ENCODE measurements at regions not wholly inside any gene's neighbourhood (a gene's known extent, or its start where the extent isn't known, plus 50 kb on each side); places are given as distances from the start of the nearest gene placed in this dataset.

- no peak overlapping the region for H3K4me3 ChIP-seq
- no peak for TF ChIP-seq POLR2AphosphoS5 (IDR thresholded peaks at IDR 0.05; ENCODE audit: borderline replicate concordance, low read depth, low read length)
- DNase-seq (ENCODE audit: low read depth, low spot score): no peak
- no peak overlapping the region for H3K9ac ChIP-seq (ENCODE audit: insufficient read length)
- no peaks in the 10 kb centered on the region for H3K9me3 ChIP-seq (ENCODE audit: low read depth, low read length)
- H3K27ac ChIP-seq: no peak overlapping the region
- H3K36me3 ChIP-seq (ENCODE audit: insufficient read depth, low read length): no peaks in the 10 kb centered on the region
Measured at GRCh38 chr12:88707800-88708199, 127.5 kb upstream of the KITLG start.

DNA sequence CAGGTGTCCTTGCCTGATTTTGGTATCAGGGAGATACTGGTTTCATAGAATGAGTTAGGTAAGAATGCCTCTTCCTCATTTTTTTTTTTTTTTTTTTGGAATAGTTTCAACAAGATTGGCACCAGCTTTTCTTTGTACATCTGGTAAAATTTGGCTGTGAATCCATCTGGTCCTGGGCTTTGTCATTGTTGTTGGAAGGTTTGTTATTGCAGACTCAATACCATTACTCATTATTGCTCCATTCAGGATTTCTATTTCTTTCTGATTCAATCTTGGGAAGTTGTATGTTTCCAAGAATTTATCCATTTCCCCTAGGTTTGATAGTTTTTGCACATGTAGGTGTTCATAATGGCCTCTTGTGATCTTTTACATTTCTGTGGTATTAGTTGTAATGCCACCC is 126.0 kb upstream of the KITLG start:
- no peak overlapping the region for H3K9ac ChIP-seq (ENCODE audit: insufficient read length)
- H3K36me3 ChIP-seq (ENCODE audit: insufficient read depth, low read length): no peaks in the 10 kb centered on the region
- H3K9me3 ChIP-seq (ENCODE audit: low read depth, low read length): no peaks in the 10 kb centered on the region
- H3K4me3 ChIP-seq: no peak overlapping the region
- DNase-seq (ENCODE audit: low read depth, low spot score): no peak
- TF ChIP-seq EZH2 (IDR thresholded peaks at IDR 0.05) (no peak), POLR2AphosphoS5 (IDR thresholded peaks at IDR 0.05; ENCODE audit: borderline replicate concordance, low read depth, low read length) (no peak), FOXP2 (optimal IDR thresholded peaks at IDR 0.05; ENCODE audit: control extremely low read depth, extremely low read length, insufficient read depth) (no peak)
- H3K27ac ChIP-seq: no peak overlapping the region

- no peak for TF ChIP-seq FOXP2 (optimal IDR thresholded peaks at IDR 0.05; ENCODE audit: control extremely low read depth, extremely low read length, insufficient read depth)
- TF ChIP-seq POLR2AphosphoS5 (IDR thresholded peaks at IDR 0.05; ENCODE audit: borderline replicate concordance, low read depth, low read length): no peak
- no peak for TF ChIP-seq EZH2 (IDR thresholded peaks at IDR 0.05)
- Histone ChIP-seq H3K4me3 (no peak overlapping the region), H3K27ac (no peak overlapping the region), H3K9ac (ENCODE audit: insufficient read length) (no peak overlapping the region), H3K9me3 (ENCODE audit: low read depth, low read length) (no peaks in the 10 kb centered on the region), H3K36me3 (ENCODE audit: insufficient read depth, low read length) (no peaks in the 10 kb centered on the region)
- DNase-seq (ENCODE audit: low read depth, low spot score): no peak
Measured at GRCh38 chr12:88703790-88704189, 123.5 kb upstream of the KITLG start.

DNA sequence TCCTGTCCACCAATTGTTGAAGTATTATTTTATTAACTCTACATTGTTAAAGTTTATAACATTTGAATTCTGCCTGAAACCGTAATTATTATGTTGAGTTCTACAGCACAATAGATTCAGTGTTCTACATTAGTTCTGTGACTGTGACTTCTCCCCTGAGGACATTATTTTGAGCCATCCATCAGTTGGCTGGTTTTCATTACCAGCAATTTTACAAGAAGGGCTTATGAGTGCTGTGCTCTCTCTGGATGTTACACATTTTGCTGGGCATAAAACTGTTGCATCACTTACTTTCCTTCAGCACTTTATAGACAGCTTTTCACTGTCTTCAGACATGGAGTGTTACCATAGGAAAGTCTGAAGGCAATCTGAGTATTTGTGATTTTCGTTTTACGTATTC is 118.2 kb upstream of the KITLG start:
- peak overlapping the region; percentile 2; the same call in 1 of the 2 replicates for H3K27ac ChIP-seq
- peak overlapping the region; percentile 20; the same call in 1 of the 2 replicates for H3K4me3 ChIP-seq
- no peaks in the 10 kb centered on the region for H3K9me3 ChIP-seq (ENCODE audit: low read depth, low read length)
- no peak overlapping the region for H3K9ac ChIP-seq (ENCODE audit: insufficient read length)
- peak; percentile 37 for DNase-seq (ENCODE audit: low read depth, low spot score)
- H3K36me3 ChIP-seq (ENCODE audit: insufficient read depth, low read length): no peaks in the 10 kb centered on the region
- no peak for TF ChIP-seq EZH2 (IDR thresholded peaks at IDR 0.05)
- no peak for TF ChIP-seq FOXP2 (optimal IDR thresholded peaks at IDR 0.05; ENCODE audit: control extremely low read depth, extremely low read length, insufficient read depth)
- no peak; the same call in 1 of the 2 replicates for TF ChIP-seq POLR2AphosphoS5 (IDR thresholded peaks at IDR 0.05; ENCODE audit: borderline replicate concordance, low read depth, low read length)

- no peak overlapping the region for H3K4me3 ChIP-seq
- no peak for TF ChIP-seq FOXP2 (optimal IDR thresholded peaks at IDR 0.05; ENCODE audit: control extremely low read depth, extremely low read length, insufficient read depth)
- TF ChIP-seq POLR2AphosphoS5 (IDR thresholded peaks at IDR 0.05; ENCODE audit: borderline replicate concordance, low read depth, low read length): no peak
- no peak for TF ChIP-seq EZH2 (IDR thresholded peaks at IDR 0.05)
Measured at GRCh38 chr12:88693837-88694445, 113.7 kb upstream of the KITLG start.

DNA sequence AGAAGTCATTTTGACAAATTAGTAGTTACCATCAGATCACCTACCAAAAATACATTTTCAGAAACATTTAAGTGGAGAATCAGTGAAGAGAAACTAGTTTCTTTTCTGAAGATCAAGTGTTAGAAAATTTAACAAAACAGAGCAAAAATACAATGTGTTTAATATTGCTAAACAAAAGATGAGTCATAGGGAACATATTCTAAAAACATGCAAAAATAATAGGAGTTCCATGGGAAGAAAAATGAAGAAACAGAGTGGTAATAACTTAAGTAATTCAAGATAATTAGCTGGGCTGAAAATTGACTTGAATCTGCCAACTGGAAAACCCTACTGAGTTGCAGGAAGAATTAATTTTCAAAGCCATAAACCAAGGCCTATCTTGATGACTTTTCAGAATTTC is 111.5 kb upstream of the KITLG start:
- no peaks in the 10 kb centered on the region for H3K9me3 ChIP-seq (ENCODE audit: low read depth, low read length)
- TF ChIP-seq EZH2 (IDR thresholded peaks at IDR 0.05): no peak
- TF ChIP-seq FOXP2 (optimal IDR thresholded peaks at IDR 0.05; ENCODE audit: control extremely low read depth, extremely low read length, insufficient read depth): no peak
- no peak for TF ChIP-seq POLR2AphosphoS5 (IDR thresholded peaks at IDR 0.05; ENCODE audit: borderline replicate concordance, low read depth, low read length)
- no peak overlapping the region for H3K4me3 ChIP-seq
- no peak overlapping the region for H3K27ac ChIP-seq
- no peaks in the 10 kb centered on the region for H3K36me3 ChIP-seq (ENCODE audit: insufficient read depth, low read length)
- no peak overlapping the region for H3K9ac ChIP-seq (ENCODE audit: insufficient read length)
- no peak for DNase-seq (ENCODE audit: low read depth, low spot score)

More at GRCh38 chr12:88693837-88694445, 113.7 kb upstream of the KITLG start:
- H3K27ac ChIP-seq: no peak overlapping the region
- no peaks in the 10 kb centered on the region for H3K36me3 ChIP-seq (ENCODE audit: insufficient read depth, low read length)
- DNase-seq (ENCODE audit: low read depth, low spot score): no peak
- no peaks in the 10 kb centered on the region for H3K9me3 ChIP-seq (ENCODE audit: low read depth, low read length)
- no peak overlapping the region for H3K9ac ChIP-seq (ENCODE audit: insufficient read length)

- no peaks in the 10 kb centered on the region for H3K9me3 ChIP-seq (ENCODE audit: low read depth, low read length)
- H3K9ac ChIP-seq (ENCODE audit: insufficient read length): no peak overlapping the region
- no peaks in the 10 kb centered on the region for H3K36me3 ChIP-seq (ENCODE audit: insufficient read depth, low read length)
- H3K27ac ChIP-seq: no peak overlapping the region
- no peak for DNase-seq (ENCODE audit: low read depth, low spot score)
- H3K4me3 ChIP-seq: no peak overlapping the region
- TF ChIP-seq POLR2AphosphoS5 (IDR thresholded peaks at IDR 0.05; ENCODE audit: borderline replicate concordance, low read depth, low read length) (no peak), FOXP2 (optimal IDR thresholded peaks at IDR 0.05; ENCODE audit: control extremely low read depth, extremely low read length, insufficient read depth) (no peak), EZH2 (IDR thresholded peaks at IDR 0.05) (no peak)
Measured at GRCh38 chr12:88684610-88685009, 104.3 kb upstream of the KITLG start.

- Histone ChIP-seq H3K27ac (no peak overlapping the region), H3K9ac (ENCODE audit: insufficient read length) (no peak overlapping the region), H3K4me3 (no peak overlapping the region), H3K36me3 (ENCODE audit: insufficient read depth, low read length) (no peaks in the 10 kb centered on the region), H3K9me3 (ENCODE audit: low read depth, low read length) (no peaks in the 10 kb centered on the region)
- no peak for DNase-seq (ENCODE audit: low read depth, low spot score)
- TF ChIP-seq EZH2 (IDR thresholded peaks at IDR 0.05) (no peak), POLR2AphosphoS5 (IDR thresholded peaks at IDR 0.05; ENCODE audit: borderline replicate concordance, low read depth, low read length) (no peak), FOXP2 (optimal IDR thresholded peaks at IDR 0.05; ENCODE audit: control extremely low read depth, extremely low read length, insufficient read depth) (no peak)
Measured at GRCh38 chr12:88684170-88684569, 103.9 kb upstream of the KITLG start.

DNA sequence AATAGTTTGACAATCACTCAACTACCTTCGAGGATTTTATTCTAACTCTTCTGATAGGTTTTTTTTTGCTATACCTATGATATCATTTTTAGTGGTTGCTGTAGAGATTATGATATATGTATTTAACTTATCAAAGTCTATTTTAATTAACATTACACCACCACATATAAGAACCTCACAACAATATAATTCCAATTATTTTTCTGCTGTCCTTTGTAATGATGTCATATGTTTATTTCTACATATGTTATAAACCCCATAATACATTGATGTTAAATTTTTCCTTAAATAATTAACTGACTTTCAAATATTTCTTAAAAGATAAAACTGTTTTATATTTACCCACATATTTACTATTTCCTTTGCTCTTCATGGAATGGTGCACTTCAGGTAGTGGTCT is 103.4 kb upstream of the KITLG start:
- no peak overlapping the region for H3K9ac ChIP-seq (ENCODE audit: insufficient read length)
- no peak for TF ChIP-seq EZH2 (IDR thresholded peaks at IDR 0.05)
- no peak for TF ChIP-seq FOXP2 (optimal IDR thresholded peaks at IDR 0.05; ENCODE audit: control extremely low read depth, extremely low read length, insufficient read depth)
- TF ChIP-seq POLR2AphosphoS5 (IDR thresholded peaks at IDR 0.05; ENCODE audit: borderline replicate concordance, low read depth, low read length): no peak
- no peak overlapping the region for H3K27ac ChIP-seq
- H3K36me3 ChIP-seq (ENCODE audit: insufficient read depth, low read length): no peaks in the 10 kb centered on the region
- H3K9me3 ChIP-seq (ENCODE audit: low read depth, low read length): no peaks in the 10 kb centered on the region
- DNase-seq (ENCODE audit: low read depth, low spot score): no peak
- no peak overlapping the region for H3K4me3 ChIP-seq

All from SK-N-MC (cell line).